ENCODE measurements at regions not wholly inside any gene's neighbourhood (a gene's known extent, or its start where the extent isn't known, plus 50 kb on each side); places are given as distances from the start of the nearest gene placed in this dataset.

DNA sequence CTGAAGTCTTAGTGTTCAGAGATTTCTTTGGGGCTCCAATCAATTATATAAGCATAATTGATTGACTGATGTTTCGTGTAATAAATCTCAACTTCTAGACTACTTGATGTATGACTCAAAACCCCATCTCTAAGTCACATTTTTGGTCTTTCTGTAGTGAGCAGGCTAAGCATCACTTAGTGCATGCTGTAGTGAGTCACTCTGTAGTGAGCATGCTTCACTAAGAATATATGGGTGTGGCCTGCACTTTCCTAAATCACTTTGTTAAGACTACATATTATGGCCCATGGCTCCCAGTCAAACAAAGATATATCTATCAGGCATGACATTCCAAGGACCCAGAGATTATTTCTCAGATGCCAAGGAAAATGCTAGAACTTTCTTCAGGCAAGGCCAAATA lies 909.4 kb upstream of the LRFN5 start:
- no peak overlapping the region for H3K27ac ChIP-seq
- ATAC-seq (no peak), DNase-seq (no peak)
- H3K4me3 ChIP-seq, result no peak overlapping the region
- H3K36me3 ChIP-seq, result no peaks in the 10 kb centered on the region
- H3K4me1 ChIP-seq, result no peaks in the 10 kb centered on the region
- intact Hi-C loops (cut with DNase I), result no loop called here
- TF ChIP-seq, protein P1, sequence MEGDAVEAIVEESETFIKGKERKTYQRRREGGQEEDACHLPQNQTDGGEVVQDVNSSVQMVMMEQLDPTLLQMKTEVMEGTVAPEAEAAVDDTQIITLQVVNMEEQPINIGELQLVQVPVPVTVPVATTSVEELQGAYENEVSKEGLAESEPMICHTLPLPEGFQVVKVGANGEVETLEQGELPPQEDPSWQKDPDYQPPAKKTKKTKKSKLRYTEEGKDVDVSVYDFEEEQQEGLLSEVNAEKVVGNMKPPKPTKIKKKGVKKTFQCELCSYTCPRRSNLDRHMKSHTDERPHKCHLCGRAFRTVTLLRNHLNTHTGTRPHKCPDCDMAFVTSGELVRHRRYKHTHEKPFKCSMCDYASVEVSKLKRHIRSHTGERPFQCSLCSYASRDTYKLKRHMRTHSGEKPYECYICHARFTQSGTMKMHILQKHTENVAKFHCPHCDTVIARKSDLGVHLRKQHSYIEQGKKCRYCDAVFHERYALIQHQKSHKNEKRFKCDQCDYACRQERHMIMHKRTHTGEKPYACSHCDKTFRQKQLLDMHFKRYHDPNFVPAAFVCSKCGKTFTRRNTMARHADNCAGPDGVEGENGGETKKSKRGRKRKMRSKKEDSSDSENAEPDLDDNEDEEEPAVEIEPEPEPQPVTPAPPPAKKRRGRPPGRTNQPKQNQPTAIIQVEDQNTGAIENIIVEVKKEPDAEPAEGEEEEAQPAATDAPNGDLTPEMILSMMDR (IDR thresholded peaks at IDR 0.05), result no peak
- TF ChIP-seq POLR2A (IDR thresholded peaks at IDR 0.05), result no peak
- 76 to 87% (median 80%) methylated on average over 1 of the region's 1 CpG for WGBS, 4 donors
- H3K9me3 ChIP-seq, result no peaks in the 10 kb centered on the region
- no peaks in the 10 kb centered on the region for H3K27me3 ChIP-seq

- no peaks in the 10 kb centered on the region for H3K36me3 ChIP-seq
- TF ChIP-seq, protein P1 (IDR thresholded peaks at IDR 0.05), result no peak
- no peak for TF ChIP-seq POLR2A (IDR thresholded peaks at IDR 0.05)
- H3K27ac ChIP-seq, result no peak overlapping the region
- intact Hi-C loops (cut with DNase I), result no loop called here
- H3K4me1 ChIP-seq, result no peaks in the 10 kb centered on the region
- no peaks in the 10 kb centered on the region for H3K27me3 ChIP-seq
- DNase-seq (no peak), ATAC-seq (no peak)
- H3K9me3 ChIP-seq, result no peaks in the 10 kb centered on the region
- 72 to 88% (median 84%) methylated on average over 3 of the region's 3 CpGs for WGBS, 4 donors
- H3K4me3 ChIP-seq, result no peak overlapping the region
Observed at GRCh38 chr14:40694023-40694422, 912.7 kb upstream of the LRFN5 start.

DNA sequence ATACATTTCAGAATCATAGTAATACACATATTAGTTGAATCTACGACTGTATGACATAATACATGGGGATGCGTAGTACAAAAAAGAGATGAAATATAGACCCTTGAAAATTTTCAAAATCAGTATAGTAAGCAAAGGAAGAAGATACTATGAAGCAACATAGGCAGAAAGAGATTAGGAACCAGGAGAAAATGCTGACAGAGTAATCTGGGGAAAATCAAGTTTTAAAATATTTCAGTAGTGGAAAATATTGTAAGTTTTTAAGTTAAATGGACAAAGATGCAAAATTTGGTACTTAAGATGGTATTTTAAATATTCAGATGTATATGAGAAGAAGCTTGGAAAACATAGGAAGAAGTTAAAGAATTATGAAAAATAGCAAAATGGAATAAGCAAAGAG lies 915.6 kb upstream of the LRFN5 start:
- Histone ChIP-seq H3K36me3 (no peaks in the 10 kb centered on the region), H3K9me3 (no peaks in the 10 kb centered on the region), H3K4me3 (no peak overlapping the region), H3K27ac (no peak overlapping the region), H3K4me1 (no peaks in the 10 kb centered on the region), H3K27me3 (no peaks in the 10 kb centered on the region)
- ATAC-seq, result no peak
- 89 to 95% (median 93%) methylated on average over 2 of the region's 2 CpGs for WGBS, 4 donors
- intact Hi-C loops (cut with DNase I), result no loop called here
- TF ChIP-seq POLR2A (IDR thresholded peaks at IDR 0.05), result no peak
- TF ChIP-seq, protein P1 (IDR thresholded peaks at IDR 0.05), result no peak
- DNase-seq, result no peak

DNA sequence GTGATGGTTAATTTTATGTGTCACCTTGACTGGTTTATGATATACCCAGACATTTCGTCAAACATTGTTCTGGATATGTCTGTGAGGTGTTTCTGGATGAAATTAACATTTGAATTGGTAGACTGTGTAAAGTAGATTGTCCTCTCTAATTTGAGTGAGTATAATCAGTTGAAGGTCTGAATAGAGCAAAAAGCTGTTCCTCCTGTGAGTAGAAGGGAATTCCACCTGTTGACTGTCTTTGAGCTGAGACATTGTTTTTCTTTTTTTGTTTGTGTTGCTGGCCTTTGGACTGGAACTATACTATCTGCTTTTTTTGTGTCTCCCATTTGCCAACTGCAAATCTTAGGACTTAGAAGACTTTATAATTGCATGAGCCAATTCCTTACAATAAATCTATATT lies 920.9 kb upstream of the LRFN5 start:
- intact Hi-C loops (cut with DNase I), result no loop called here
- 88 to 93% (median 89%) methylated on average over 1 of the region's 1 CpG for WGBS, 4 donors

More for the DNA sequence above, 920.9 kb upstream of the LRFN5 start:
- Histone ChIP-seq H3K27ac (no peak overlapping the region), H3K4me3 (no peak overlapping the region), H3K9me3 (no peaks in the 10 kb centered on the region), H3K36me3 (no peaks in the 10 kb centered on the region), H3K27me3 (no peaks in the 10 kb centered on the region), H3K4me1 (no peaks in the 10 kb centered on the region)
- ATAC-seq (no peak), DNase-seq (no peak)
- no peak for TF ChIP-seq POLR2A (IDR thresholded peaks at IDR 0.05)
- TF ChIP-seq, protein P1 (IDR thresholded peaks at IDR 0.05), result no peak
